Caco-2 (cell line): ENCODE measurements at regions not wholly inside any gene's neighbourhood (a gene's known extent, or its start where the extent isn't known, plus 50 kb on each side); places are given as distances from the start of the nearest gene placed in this dataset.

Experiments
- BruUV-seq: library from RNA; stranded (reverse); fragments of 400-500 nt; replicated peaks from 2 replicates; lab custom pipeline; 2021; lab: Mats Ljungman, UMichigan
- CTCF ChIA-PET: fragments of 300-600 bp; sonication (Branson Sonifier 250); formaldehyde crosslinking; loops from one replicate; lab custom pipeline; 2022; ENCODE audit warnings: antibody characterized with exemption; lab: Charles Lee
- POLR2A ChIA-PET: fragments of 300-600 bp; sonication (Branson Sonifier 250); formaldehyde crosslinking; loops from one replicate; lab custom pipeline; 2022; ENCODE audit warnings: antibody characterized with exemption; lab: Charles Lee
- DNase-seq, 2 experiments: peaks; one replicate each; pipeline versions ENCODE4 v3.0.0 to v3.0.0-alpha.2; 2020 to 2022
- H3K27me3 ChIP-seq: replicated peaks from 2 replicates; pipeline ENCODE4 v1.6.0; 2011; ENCODE audit warnings: low read length; ENCODE audit not compliant: control insufficient read depth, insufficient read depth
- H3K36me3 ChIP-seq: 2 replicates; pipeline ENCODE4 v1.5.1; 2011; ENCODE audit warnings: low read length; ENCODE audit not compliant: control insufficient read depth, insufficient read depth
- H3K4me1 ChIP-seq: fragments of 250-450 bp; sonication (Bioruptor Pico); 2 replicates; pipeline ENCODE4 v1.5.1; 2020; ENCODE audit warnings: mild to moderate bottlenecking
- H3K4me3 ChIP-seq: 2 replicates; pipeline ENCODE4 v1.5.1; 2011; ENCODE audit warnings: low read depth, mild to moderate bottlenecking, control low read depth, low read length
- H3K9me3 ChIP-seq: fragments of 250-450 bp; sonication (Bioruptor Pico); 2 replicates; pipeline ENCODE4 v1.5.1; 2020; ENCODE audit warnings: mild to moderate bottlenecking, moderate library complexity
- H3K27ac Mint-ChIP-seq: one replicate; pipeline ENCODE4 v1.8.0; 2022; ENCODE audit warnings: mixed read lengths; ENCODE audit not compliant: unreplicated experiment
- H3K27me3 Mint-ChIP-seq: one replicate; pipeline ENCODE4 v1.8.0; 2022; ENCODE audit warnings: mixed read lengths; ENCODE audit not compliant: insufficient read depth, unreplicated experiment
- H3K36me3 Mint-ChIP-seq: one replicate; pipeline ENCODE4 v1.8.0; 2022; ENCODE audit warnings: mild to moderate bottlenecking, mixed read lengths; ENCODE audit not compliant: insufficient read depth, unreplicated experiment
- H3K4me1 Mint-ChIP-seq: one replicate; pipeline ENCODE4 v1.8.0; 2022; ENCODE audit warnings: low read depth, mixed read lengths; ENCODE audit not compliant: unreplicated experiment
- H3K4me3 Mint-ChIP-seq: one replicate; pipeline ENCODE4 v1.8.0; 2022; ENCODE audit warnings: mild to moderate bottlenecking, moderate library complexity, mixed read lengths; ENCODE audit not compliant: unreplicated experiment
- H3K9me3 Mint-ChIP-seq: one replicate; pipeline ENCODE4 v1.8.0; 2022; ENCODE audit warnings: mixed read lengths; ENCODE audit not compliant: unreplicated experiment
- intact Hi-C: fragments of 100-400 bp; cut with micrococcal nuclease; formaldehyde crosslinking; loops from one replicate; pipeline ENCODE4 v1.10.0; 2022; ENCODE audit not compliant: unreplicated experiment
- TF ChIP-seq, protein P1 (sequence below), 2 experiments: fragments of 200-600 bp in 1 of 2; IDR thresholded peaks; 1 replicate in 1 of 2; 2 replicates in 1 of 2; pipeline versions ENCODE4 v1.5.1 to v1.8.0; 2011 to 2022; ENCODE audit warnings: antibody characterized with exemption in 1 of 2, control low read depth in 1 of 2, inconsistent platforms in 1 of 2, low read depth in 1 of 2, low read length in 1 of 2, mild to moderate bottlenecking in 1 of 2, moderate library complexity in 1 of 2; ENCODE audit not compliant: insufficient read depth in 1 of 2, severe bottlenecking in 1 of 2, unreplicated experiment in 1 of 2

DNA sequence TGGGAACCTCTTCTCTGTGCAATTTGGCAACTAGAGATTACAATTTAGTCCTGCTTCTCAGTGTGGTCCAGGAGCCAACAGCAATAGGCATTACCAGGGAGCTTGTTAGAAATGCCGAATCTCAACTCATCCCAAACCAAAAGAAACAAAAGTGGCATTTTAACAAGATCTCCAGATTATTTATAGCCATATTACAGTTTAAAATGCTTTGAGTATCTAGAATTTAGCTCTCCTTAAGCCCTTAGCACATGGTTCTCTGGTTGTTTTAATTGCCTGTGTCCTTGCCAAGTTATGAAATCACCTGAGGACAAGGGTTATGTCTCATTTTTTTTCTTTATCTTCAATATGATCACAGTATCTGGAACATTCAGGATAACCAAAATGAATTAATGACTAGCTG lies 51.6 kb upstream of the TAS2R1 start:
- Histone ChIP-seq H3K27me3 (no peaks in the 10 kb centered on the region), H3K4me1 (peaks cover 5% of the 10 kb centered on the region), H3K9me3 (0 out of 2 replicates have a peak, but pooled peaks cover 2% of the 10 kb centered on the region), H3K4me3 (no peak overlapping the region), H3K36me3 (no peaks in the 10 kb centered on the region)
- ChIA-PET CTCF (no interaction called here), POLR2A (no interaction called here)
- Mint-ChIP-seq H3K27ac (no peak overlapping the region), H3K4me1 (peaks cover 7% of the 10 kb centered on the region), H3K27me3 (no peaks in the 10 kb centered on the region), H3K9me3 (peaks cover 23% of the 10 kb centered on the region), H3K36me3 (no peaks in the 10 kb centered on the region), H3K4me3 (no peak overlapping the region)
- TF ChIP-seq, protein P1, sequence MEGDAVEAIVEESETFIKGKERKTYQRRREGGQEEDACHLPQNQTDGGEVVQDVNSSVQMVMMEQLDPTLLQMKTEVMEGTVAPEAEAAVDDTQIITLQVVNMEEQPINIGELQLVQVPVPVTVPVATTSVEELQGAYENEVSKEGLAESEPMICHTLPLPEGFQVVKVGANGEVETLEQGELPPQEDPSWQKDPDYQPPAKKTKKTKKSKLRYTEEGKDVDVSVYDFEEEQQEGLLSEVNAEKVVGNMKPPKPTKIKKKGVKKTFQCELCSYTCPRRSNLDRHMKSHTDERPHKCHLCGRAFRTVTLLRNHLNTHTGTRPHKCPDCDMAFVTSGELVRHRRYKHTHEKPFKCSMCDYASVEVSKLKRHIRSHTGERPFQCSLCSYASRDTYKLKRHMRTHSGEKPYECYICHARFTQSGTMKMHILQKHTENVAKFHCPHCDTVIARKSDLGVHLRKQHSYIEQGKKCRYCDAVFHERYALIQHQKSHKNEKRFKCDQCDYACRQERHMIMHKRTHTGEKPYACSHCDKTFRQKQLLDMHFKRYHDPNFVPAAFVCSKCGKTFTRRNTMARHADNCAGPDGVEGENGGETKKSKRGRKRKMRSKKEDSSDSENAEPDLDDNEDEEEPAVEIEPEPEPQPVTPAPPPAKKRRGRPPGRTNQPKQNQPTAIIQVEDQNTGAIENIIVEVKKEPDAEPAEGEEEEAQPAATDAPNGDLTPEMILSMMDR (IDR thresholded peaks at IDR 0.05; ENCODE audit: insufficient read depth in 1 of 2, low read depth in 1 of 2, low read length in 1 of 2, severe bottlenecking in 1 of 2, unreplicated experiment in 1 of 2) = no peak
- intact Hi-C loops = no loop called here
- BruUV-seq = no TSS peak
- no peak for DNase-seq
